HFF-Myc (cell line): ENCODE measurements at regions not wholly inside any gene's neighbourhood (a gene's known extent, or its start where the extent isn't known, plus 50 kb on each side); places are given as distances from the start of the nearest gene placed in this dataset.

Experiments
- DNase-seq: peaks from one replicate; pipeline ENCODE4 v3.0.0-alpha.2; 2011; ENCODE audit warnings: low read depth; ENCODE audit errors: extremely low read depth
- H3K4me3 ChIP-seq: replicated peaks from 2 replicates; pipeline ENCODE4 v1.5.1; 2011; ENCODE audit warnings: low read depth, mild to moderate bottlenecking, control low read depth, low read length
- TF ChIP-seq, protein P1 (sequence below): IDR thresholded peaks from 2 replicates; pipeline ENCODE4 v1.5.1; 2012; ENCODE audit warnings: mild to moderate bottlenecking, low read depth, low read length, control low read depth; ENCODE audit errors: missing control alignments

DNA sequence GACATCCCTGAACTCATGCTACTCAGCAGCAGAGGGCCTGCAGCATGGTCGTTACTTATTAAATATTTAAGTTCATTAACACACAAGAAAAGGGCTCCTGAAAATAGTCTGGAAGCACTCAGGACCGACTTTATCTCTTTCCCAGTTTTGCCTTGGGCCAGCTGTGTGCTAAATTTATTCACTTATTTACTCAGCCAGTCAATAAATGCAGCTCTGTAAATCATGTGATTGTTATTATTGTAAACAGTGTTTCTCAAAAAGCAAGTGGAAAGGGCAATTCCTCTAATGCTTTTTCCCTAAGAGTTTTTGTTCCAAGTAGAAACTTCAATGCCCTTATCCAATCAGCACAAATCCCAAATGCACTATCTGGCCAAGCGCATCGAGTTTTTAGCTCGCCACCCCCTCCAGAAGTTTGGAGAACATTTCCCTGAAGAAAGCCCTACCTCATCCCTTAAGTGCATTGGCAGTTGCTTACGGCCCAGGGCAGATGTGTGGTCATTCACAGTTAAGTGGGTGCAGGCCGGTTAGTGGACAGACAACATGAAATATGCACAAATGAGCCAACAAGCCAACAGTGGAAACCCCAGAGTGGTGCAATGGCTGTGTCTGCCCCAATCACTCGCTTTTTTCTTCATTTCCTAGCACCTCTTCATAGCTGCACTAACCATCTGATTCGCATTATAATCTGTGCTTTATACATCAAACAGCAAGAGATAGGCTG, 125.8 kb downstream of the SMIM20 start:
- TF ChIP-seq, protein P1, sequence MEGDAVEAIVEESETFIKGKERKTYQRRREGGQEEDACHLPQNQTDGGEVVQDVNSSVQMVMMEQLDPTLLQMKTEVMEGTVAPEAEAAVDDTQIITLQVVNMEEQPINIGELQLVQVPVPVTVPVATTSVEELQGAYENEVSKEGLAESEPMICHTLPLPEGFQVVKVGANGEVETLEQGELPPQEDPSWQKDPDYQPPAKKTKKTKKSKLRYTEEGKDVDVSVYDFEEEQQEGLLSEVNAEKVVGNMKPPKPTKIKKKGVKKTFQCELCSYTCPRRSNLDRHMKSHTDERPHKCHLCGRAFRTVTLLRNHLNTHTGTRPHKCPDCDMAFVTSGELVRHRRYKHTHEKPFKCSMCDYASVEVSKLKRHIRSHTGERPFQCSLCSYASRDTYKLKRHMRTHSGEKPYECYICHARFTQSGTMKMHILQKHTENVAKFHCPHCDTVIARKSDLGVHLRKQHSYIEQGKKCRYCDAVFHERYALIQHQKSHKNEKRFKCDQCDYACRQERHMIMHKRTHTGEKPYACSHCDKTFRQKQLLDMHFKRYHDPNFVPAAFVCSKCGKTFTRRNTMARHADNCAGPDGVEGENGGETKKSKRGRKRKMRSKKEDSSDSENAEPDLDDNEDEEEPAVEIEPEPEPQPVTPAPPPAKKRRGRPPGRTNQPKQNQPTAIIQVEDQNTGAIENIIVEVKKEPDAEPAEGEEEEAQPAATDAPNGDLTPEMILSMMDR: no peak
- DNase-seq: no peak

DNA sequence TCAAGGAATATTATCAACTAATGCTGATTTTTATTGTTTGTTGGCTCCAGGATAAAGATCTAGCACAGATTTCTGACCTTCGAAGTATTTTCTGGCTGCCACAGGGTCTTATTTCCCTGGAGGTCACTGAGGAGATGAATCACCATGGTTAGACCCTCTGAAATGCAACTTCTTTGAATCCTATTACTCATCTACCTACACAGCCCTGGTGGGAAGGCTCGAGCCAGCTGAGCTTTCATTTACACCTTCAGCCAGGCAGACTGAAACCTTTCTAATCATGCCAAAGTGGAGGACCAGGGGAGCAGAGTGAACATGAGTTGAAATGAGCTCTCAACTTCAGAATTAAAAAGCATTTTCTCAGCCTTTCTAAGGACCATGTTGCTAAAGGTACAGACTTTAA, 130.5 kb downstream of the SMIM20 start:
- TF ChIP-seq, protein P1: no peak
- no peak for DNase-seq

More for the DNA sequence above, 125.8 kb downstream of the SMIM20 start:
- H3K4me3 ChIP-seq: no peak overlapping the region

DNA sequence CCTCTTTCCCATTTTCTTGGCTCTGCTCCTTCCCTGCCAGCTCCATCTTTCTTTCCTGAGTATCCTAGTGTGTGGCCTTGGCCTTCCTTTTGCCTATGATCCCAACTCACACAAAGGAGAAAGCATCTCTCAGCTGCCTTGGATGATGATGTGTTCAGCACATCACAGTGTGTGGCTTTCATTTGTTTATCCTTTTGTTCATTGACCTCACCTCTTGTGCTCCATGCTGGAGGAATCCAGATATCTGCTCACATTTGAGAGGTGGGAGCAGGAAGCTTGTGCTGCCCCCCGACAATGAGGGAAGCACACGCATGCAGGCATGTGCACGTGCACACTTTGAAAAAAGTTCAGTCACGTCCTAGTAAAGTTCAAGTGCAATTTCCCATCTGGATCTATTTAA, 131.0 kb downstream of the SMIM20 start:
- no peak overlapping the region for H3K4me3 ChIP-seq
- no peak for DNase-seq
- TF ChIP-seq, protein P1: no peak

More for the DNA sequence above, 130.5 kb downstream of the SMIM20 start:
- H3K4me3 ChIP-seq: no peak overlapping the region

DNA sequence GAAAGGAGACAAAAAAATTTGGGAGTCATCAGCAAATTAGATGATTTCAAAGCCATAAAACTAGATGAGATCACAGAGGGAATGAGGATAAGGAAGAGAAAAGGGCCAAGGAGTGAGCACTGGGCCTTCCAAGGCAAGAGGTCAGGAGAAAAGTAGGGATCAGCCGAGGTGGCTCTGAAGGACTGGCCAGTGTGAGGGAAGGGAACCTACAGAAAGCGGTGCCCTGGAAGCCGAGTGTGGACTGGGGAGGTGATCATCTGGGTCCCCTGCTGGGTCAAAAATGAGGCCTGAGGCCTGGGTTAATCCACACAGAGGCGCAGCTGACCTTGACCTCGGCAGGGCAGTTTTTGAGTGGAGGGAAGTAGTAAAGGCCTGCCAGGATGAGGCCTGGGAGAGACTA, 133.8 kb downstream of the SMIM20 start:
- TF ChIP-seq, protein P1: no peak
- DNase-seq: no peak
- H3K4me3 ChIP-seq: no peak overlapping the region

DNA sequence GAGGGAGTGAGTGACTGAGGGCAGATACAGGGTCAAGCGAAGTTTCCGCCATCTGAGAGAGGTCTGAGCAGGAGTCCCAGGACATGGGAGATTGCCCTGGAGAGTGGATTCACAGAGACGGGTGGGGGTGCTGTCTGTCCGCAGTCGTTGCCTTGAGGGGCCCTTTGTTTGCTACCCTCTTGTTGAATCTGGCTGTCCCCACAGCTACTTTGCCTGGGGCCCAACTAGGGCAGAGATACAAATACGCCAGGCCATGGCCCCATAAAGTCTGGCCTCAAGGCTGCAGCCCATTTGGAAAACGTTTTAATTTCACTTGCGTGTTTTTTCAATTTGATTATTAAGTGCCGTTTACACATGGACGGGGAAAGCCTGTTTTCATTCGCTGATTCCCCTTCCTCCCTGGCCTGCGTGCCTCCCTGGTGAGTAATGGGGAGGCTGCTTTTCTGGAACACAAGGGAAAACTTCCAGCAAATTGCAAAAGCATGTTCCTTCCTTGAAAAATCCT, 134.4 kb downstream of the SMIM20 start:
- TF ChIP-seq, protein P1: no peak
- no peak overlapping the region for H3K4me3 ChIP-seq
- peak; percentile 83 for DNase-seq

DNA sequence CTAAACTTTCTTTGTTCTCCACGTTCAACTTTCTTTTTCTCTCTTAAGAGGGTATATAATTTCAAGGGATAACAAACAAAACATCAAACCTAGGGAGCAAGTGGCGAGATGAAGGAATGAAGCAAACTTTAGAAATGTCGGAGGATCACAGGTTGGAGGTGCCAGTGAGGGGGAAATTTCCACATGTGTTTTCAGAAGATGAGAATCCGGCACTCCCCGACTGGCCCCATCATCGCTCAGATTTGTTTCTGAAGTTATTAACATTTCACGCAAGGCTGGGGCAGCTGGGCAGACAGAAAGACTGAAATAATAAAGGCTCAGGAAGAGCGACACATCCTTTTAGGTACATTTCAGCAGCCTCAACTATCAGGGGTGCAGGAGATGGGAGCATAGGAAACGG, 134.9 kb downstream of the SMIM20 start:
- H3K4me3 ChIP-seq: no peak overlapping the region
- TF ChIP-seq, protein P1: no peak
- DNase-seq: no peak
